ENCODE measurements at regions not wholly inside any gene's neighbourhood (a gene's known extent, or its start where the extent isn't known, plus 50 kb on each side); places are given as distances from the start of the nearest gene placed in this dataset.

- no peaks in the 10 kb centered on the region for H3K27me3 ChIP-seq (ENCODE audit: control insufficient read depth in 1 of 2, insufficient read depth in 2 of 2, low read length in 2 of 2)
- H3K36me3 ChIP-seq (ENCODE audit: control insufficient read depth in 2 of 2, insufficient read depth in 2 of 2, low read length in 2 of 2): no peaks in the 10 kb centered on the region
- no peak overlapping the region for H3K9ac ChIP-seq (ENCODE audit: low read length in 2 of 2)
- H3K4me3 ChIP-seq (ENCODE audit: low read length in 2 of 2): no peak overlapping the region
- no peak overlapping the region for H3K27ac ChIP-seq (ENCODE audit: low read length)
- peaks cover 5% of the 10 kb centered on the region for H3K4me1 ChIP-seq (ENCODE audit: control insufficient read depth, insufficient read depth, low read length)
- peaks cover 0 to 2% of the 10 kb centered on the region in 2 donors for H3K9me3 ChIP-seq (ENCODE audit: control insufficient read depth in 2 of 2, low read length in 2 of 2)
Measured at GRCh38 chr17:65393514-65393913, 167.9 kb downstream of the AXIN2 start.

DNA sequence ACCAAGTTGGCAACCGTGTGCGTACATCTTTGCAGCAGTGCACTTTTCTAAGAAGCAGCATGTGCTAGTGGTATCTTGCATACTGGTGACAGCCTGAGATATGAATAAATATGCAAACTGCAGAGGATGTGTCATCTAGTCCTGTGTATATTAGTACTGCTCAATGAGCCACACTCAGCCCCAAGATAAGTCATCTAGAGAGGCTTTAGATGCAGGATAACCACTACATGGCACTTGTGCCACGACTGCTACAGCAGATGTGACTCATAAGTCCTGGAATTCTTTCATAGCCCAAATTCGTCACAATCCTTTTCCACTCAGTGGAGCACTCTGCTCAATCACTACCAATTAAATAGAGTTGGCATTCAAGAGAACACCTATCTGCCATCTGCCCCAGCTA lies 171.5 kb downstream of the AXIN2 start:
- Histone ChIP-seq H3K9ac (ENCODE audit: low read length in 2 of 2) (no peak overlapping the region), H3K9me3 (ENCODE audit: control insufficient read depth in 2 of 2, low read length in 2 of 2) (peaks cover 0 to 3% of the 10 kb centered on the region in 2 donors), H3K4me1 (ENCODE audit: control insufficient read depth, insufficient read depth, low read length) (peaks cover 5% of the 10 kb centered on the region), H3K27ac (ENCODE audit: low read length) (no peak overlapping the region), H3K4me3 (ENCODE audit: low read length in 2 of 2) (no peak overlapping the region), H3K36me3 (ENCODE audit: control insufficient read depth in 2 of 2, insufficient read depth in 2 of 2, low read length in 2 of 2) (no peaks in the 10 kb centered on the region), H3K27me3 (ENCODE audit: control insufficient read depth in 1 of 2, insufficient read depth in 2 of 2, low read length in 2 of 2) (no peaks in the 10 kb centered on the region)

GRCh38 chr17:65389426-65389825 lies 172.0 kb downstream of the AXIN2 start:
- peaks cover 5% of the 10 kb centered on the region for H3K4me1 ChIP-seq (ENCODE audit: control insufficient read depth, insufficient read depth, low read length)
- H3K27ac ChIP-seq (ENCODE audit: low read length): no peak overlapping the region
- no peaks in the 10 kb centered on the region for H3K27me3 ChIP-seq (ENCODE audit: control insufficient read depth in 1 of 2, insufficient read depth in 2 of 2, low read length in 2 of 2)
- peaks cover 0 to 3% of the 10 kb centered on the region in 2 donors for H3K9me3 ChIP-seq (ENCODE audit: control insufficient read depth in 2 of 2, low read length in 2 of 2)
- no peak overlapping the region for H3K4me3 ChIP-seq (ENCODE audit: low read length in 2 of 2)
- H3K9ac ChIP-seq (ENCODE audit: low read length in 2 of 2): no peak overlapping the region
- H3K36me3 ChIP-seq (ENCODE audit: control insufficient read depth in 2 of 2, insufficient read depth in 2 of 2, low read length in 2 of 2): no peaks in the 10 kb centered on the region

- H3K9ac ChIP-seq (ENCODE audit: low read length in 2 of 2): no peak overlapping the region
- no peaks in the 10 kb centered on the region for H3K36me3 ChIP-seq (ENCODE audit: control insufficient read depth in 2 of 2, insufficient read depth in 2 of 2, low read length in 2 of 2)
- no peak overlapping the region for H3K4me3 ChIP-seq (ENCODE audit: low read length in 2 of 2)
- no peaks in the 10 kb centered on the region for H3K27me3 ChIP-seq (ENCODE audit: control insufficient read depth in 1 of 2, insufficient read depth in 2 of 2, low read length in 2 of 2)
- peaks cover 0 to 3% of the 10 kb centered on the region in 2 donors for H3K9me3 ChIP-seq (ENCODE audit: control insufficient read depth in 2 of 2, low read length in 2 of 2)
- no peak overlapping the region for H3K27ac ChIP-seq (ENCODE audit: low read length)
- peaks cover 5% of the 10 kb centered on the region for H3K4me1 ChIP-seq (ENCODE audit: control insufficient read depth, insufficient read depth, low read length)
Measured at GRCh38 chr17:65388911-65389310, 172.5 kb downstream of the AXIN2 start.

DNA sequence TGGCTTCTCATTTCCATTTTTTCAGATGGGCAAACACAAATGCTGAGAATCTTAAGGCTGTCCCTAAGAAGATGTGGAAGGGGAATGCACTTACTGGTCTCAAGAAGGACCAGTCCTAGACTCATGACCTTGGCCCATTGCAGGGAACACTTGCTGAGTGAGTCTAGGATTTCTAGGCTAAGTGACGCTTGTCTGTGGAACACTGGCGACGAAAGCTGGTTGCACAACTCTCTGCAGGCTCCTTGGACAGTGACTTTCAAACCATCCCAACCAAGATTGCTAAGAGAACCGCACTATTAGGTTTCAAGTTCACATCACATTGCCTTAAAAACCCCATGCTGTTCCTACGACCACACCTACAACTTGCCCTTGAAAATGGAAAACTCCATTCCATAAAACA lies 174.1 kb downstream of the AXIN2 start:
- Histone ChIP-seq H3K9me3 (ENCODE audit: control insufficient read depth in 2 of 2, low read length in 2 of 2) (peaks cover 0 to 3% of the 10 kb centered on the region in 2 donors), H3K4me3 (ENCODE audit: low read length in 2 of 2) (no peak overlapping the region), H3K9ac (ENCODE audit: low read length in 2 of 2) (no peak overlapping the region), H3K36me3 (ENCODE audit: control insufficient read depth in 2 of 2, insufficient read depth in 2 of 2, low read length in 2 of 2) (no peaks in the 10 kb centered on the region), H3K4me1 (ENCODE audit: control insufficient read depth, insufficient read depth, low read length) (peaks cover 5% of the 10 kb centered on the region), H3K27me3 (ENCODE audit: control insufficient read depth in 1 of 2, insufficient read depth in 2 of 2, low read length in 2 of 2) (no peaks in the 10 kb centered on the region), H3K27ac (ENCODE audit: low read length) (no peak overlapping the region)

DNA sequence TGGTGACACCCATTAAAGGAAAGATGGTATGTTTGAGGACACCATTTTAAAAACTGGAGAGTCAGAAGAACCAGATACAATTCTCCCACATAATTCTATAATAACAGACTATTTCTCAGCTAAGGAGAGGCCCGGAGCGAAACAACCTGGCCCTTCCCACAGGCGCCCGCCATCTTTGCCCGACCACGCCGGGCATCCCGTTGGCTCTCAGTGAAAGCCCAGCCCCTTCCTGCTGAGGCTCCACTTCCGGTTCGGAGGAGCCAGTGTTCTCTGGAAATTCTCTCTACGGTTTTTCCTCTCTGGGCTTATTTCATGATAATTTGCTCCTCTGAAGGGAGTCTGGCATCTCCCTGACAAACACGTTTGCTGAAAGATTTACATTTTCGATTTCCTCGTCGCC lies 175.7 kb downstream of the AXIN2 start:
- Histone ChIP-seq H3K27me3 (ENCODE audit: control insufficient read depth in 1 of 2, insufficient read depth in 2 of 2, low read length in 2 of 2) (no peaks in the 10 kb centered on the region), H3K4me1 (ENCODE audit: control insufficient read depth, insufficient read depth, low read length) (peaks cover 5% of the 10 kb centered on the region), H3K9me3 (ENCODE audit: control insufficient read depth in 2 of 2, low read length in 2 of 2) (peaks cover 0 to 3% of the 10 kb centered on the region in 2 donors), H3K4me3 (ENCODE audit: low read length in 2 of 2) (no peak overlapping the region), H3K27ac (ENCODE audit: low read length) (no peak overlapping the region), H3K36me3 (ENCODE audit: control insufficient read depth in 2 of 2, insufficient read depth in 2 of 2, low read length in 2 of 2) (no peaks in the 10 kb centered on the region), H3K9ac (ENCODE audit: low read length in 2 of 2) (no peak overlapping the region)

GRCh38 chr17:65385071-65385470 lies 176.4 kb downstream of the AXIN2 start:
- Histone ChIP-seq H3K4me1 (ENCODE audit: control insufficient read depth, insufficient read depth, low read length) (peaks cover 4% of the 10 kb centered on the region), H3K4me3 (ENCODE audit: low read length in 2 of 2) (no peak overlapping the region), H3K9me3 (ENCODE audit: control insufficient read depth in 2 of 2, low read length in 2 of 2) (peaks cover 0 to 3% of the 10 kb centered on the region in 2 donors), H3K27ac (ENCODE audit: low read length) (no peak overlapping the region), H3K27me3 (ENCODE audit: control insufficient read depth in 1 of 2, insufficient read depth in 2 of 2, low read length in 2 of 2) (no peaks in the 10 kb centered on the region), H3K9ac (ENCODE audit: low read length in 2 of 2) (no peak overlapping the region), H3K36me3 (ENCODE audit: control insufficient read depth in 2 of 2, insufficient read depth in 2 of 2, low read length in 2 of 2) (no peaks in the 10 kb centered on the region)

- H3K4me1 ChIP-seq (ENCODE audit: control insufficient read depth, insufficient read depth, low read length): no peaks in the 10 kb centered on the region
- no peak overlapping the region for H3K9ac ChIP-seq (ENCODE audit: low read length in 2 of 2)
- H3K9me3 ChIP-seq (ENCODE audit: control insufficient read depth in 2 of 2, low read length in 2 of 2): no peaks in the 10 kb centered on the region
- H3K27me3 ChIP-seq (ENCODE audit: control insufficient read depth in 1 of 2, insufficient read depth in 2 of 2, low read length in 2 of 2): no peaks in the 10 kb centered on the region
- no peak overlapping the region for H3K4me3 ChIP-seq (ENCODE audit: low read length in 2 of 2)
- no peaks in the 10 kb centered on the region for H3K36me3 ChIP-seq (ENCODE audit: control insufficient read depth in 2 of 2, insufficient read depth in 2 of 2, low read length in 2 of 2)
- H3K27ac ChIP-seq (ENCODE audit: low read length): no peak overlapping the region
Measured at GRCh38 chr17:65381152-65381551, 180.3 kb downstream of the AXIN2 start.

DNA sequence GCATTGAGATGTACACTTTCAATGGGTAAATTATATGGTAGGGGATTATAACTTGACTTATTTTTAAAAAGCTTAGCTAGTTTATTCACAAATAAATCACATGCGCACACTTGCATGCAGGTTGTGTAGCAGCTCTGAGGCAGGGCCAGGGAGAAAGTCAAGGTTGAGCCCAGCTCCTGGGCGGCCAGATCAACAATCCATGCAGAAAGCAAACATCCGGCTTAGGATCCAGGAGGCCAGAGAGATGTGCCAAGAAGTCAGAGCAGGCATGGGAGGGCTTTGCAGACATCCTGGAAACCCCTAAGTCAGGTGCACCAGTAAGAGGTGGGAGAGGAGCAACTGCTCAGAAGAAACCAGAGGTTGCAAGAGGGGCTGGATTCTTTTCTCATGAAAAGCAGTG lies 186.5 kb downstream of the AXIN2 start:
- Histone ChIP-seq H3K9me3 (ENCODE audit: control insufficient read depth in 2 of 2, low read length in 2 of 2) (no peaks in the 10 kb centered on the region), H3K4me3 (ENCODE audit: low read length in 2 of 2) (no peak overlapping the region), H3K36me3 (ENCODE audit: control insufficient read depth in 2 of 2, insufficient read depth in 2 of 2, low read length in 2 of 2) (no peaks in the 10 kb centered on the region), H3K27ac (ENCODE audit: low read length) (no peak overlapping the region), H3K4me1 (ENCODE audit: control insufficient read depth, insufficient read depth, low read length) (no peaks in the 10 kb centered on the region), H3K9ac (ENCODE audit: low read length in 2 of 2) (no peak overlapping the region), H3K27me3 (ENCODE audit: control insufficient read depth in 1 of 2, insufficient read depth in 2 of 2, low read length in 2 of 2) (peaks cover 4 to 11% of the 10 kb centered on the region in 2 donors)

DNA sequence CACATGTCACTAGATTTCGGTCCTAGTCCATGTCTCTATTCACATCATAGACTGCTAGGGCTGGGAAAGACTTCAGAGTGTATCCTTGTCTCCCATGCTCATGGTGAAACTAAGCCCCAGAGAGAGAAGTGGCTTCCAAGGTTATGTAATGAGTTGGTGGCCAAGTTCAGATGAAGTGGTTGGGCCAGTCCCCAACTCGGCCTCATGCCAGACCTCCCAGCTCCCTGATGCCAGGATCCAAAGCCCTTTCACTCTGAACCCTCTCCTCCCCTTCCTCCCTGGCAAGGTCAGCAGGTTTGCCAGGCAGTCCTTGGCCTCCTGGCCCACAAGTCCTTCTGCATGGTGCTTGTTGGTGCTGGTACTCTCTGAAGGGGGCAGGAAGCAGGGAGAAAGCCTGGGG lies 189.7 kb downstream of the AXIN2 start:
- no peaks in the 10 kb centered on the region for H3K4me1 ChIP-seq (ENCODE audit: control insufficient read depth, insufficient read depth, low read length)
- H3K4me3 ChIP-seq (ENCODE audit: low read length in 2 of 2): no peak overlapping the region
- no peak overlapping the region for H3K9ac ChIP-seq (ENCODE audit: low read length in 2 of 2)
- H3K27ac ChIP-seq (ENCODE audit: low read length): no peak overlapping the region
- no peaks in the 10 kb centered on the region for H3K9me3 ChIP-seq (ENCODE audit: control insufficient read depth in 2 of 2, low read length in 2 of 2)
- no peaks in the 10 kb centered on the region for H3K36me3 ChIP-seq (ENCODE audit: control insufficient read depth in 2 of 2, insufficient read depth in 2 of 2, low read length in 2 of 2)
- peaks cover 4 to 11% of the 10 kb centered on the region in 2 donors for H3K27me3 ChIP-seq (ENCODE audit: control insufficient read depth in 1 of 2, insufficient read depth in 2 of 2, low read length in 2 of 2)

GRCh38 chr17:65370669-65371131 lies 190.7 kb downstream of the AXIN2 start:
- Histone ChIP-seq H3K27ac (ENCODE audit: low read length) (no peak overlapping the region), H3K9ac (ENCODE audit: low read length in 2 of 2) (no peak overlapping the region), H3K4me3 (ENCODE audit: low read length in 2 of 2) (no peak overlapping the region), H3K4me1 (ENCODE audit: control insufficient read depth, insufficient read depth, low read length) (no peaks in the 10 kb centered on the region), H3K27me3 (ENCODE audit: control insufficient read depth in 1 of 2, insufficient read depth in 2 of 2, low read length in 2 of 2) (peaks cover 4 to 11% of the 10 kb centered on the region in 2 donors), H3K9me3 (ENCODE audit: control insufficient read depth in 2 of 2, low read length in 2 of 2) (no peaks in the 10 kb centered on the region), H3K36me3 (ENCODE audit: control insufficient read depth in 2 of 2, insufficient read depth in 2 of 2, low read length in 2 of 2) (no peaks in the 10 kb centered on the region)
